Activated CD8-positive, alpha-beta memory T cell treated with anti-CD3 and anti-CD28 coated beads for 1 hour (primary cell): ENCODE measurements at regions not wholly inside any gene's neighbourhood (a gene's known extent, or its start where the extent isn't known, plus 50 kb on each side); places are given as distances from the start of the nearest gene placed in this dataset.

Experiments used
- DNase-seq, 2 donors: peaks; one replicate each; pipeline ENCODE4 v3.0.0-alpha.2; 2020; ENCODE audit warnings: low read depth in 1 of 2; ENCODE audit errors: extremely low read depth in 1 of 2

GRCh38 chr18:72100465-72101004 is 443.6 kb downstream of the CBLN2 start:
- no peak for DNase-seq

GRCh38 chr18:72091369-72091768 is 452.8 kb downstream of the CBLN2 start:
- no peak for DNase-seq

DNA sequence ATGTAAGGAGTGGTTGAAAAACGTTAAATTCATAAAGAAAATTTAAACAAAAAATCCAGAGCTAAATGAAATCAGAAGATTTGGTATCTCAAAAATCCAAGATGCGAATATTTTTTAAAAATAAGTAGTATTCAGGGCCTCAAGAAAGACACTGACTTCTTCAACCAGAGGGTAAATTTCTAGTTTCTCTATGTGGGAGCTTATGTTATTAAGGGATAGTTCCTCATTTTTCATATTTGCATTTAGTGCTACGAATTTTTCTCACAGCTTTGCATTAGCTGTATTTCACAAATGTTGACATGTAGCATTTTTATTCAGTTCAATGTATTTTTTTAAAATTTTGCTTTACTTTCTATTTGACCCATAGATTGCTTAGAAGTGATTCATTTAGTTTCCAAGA is 454.7 kb downstream of the CBLN2 start:
- DNase-seq: no peak

GRCh38 chr18:72086421-72086820 is 457.7 kb downstream of the CBLN2 start:
- no peak for DNase-seq

- DNase-seq: no peak
Measured at GRCh38 chr18:72075040-72075439, 469.1 kb downstream of the CBLN2 start.

GRCh38 chr18:72063001-72063400 is 481.1 kb downstream of the CBLN2 start:
- DNase-seq: no peak

DNA sequence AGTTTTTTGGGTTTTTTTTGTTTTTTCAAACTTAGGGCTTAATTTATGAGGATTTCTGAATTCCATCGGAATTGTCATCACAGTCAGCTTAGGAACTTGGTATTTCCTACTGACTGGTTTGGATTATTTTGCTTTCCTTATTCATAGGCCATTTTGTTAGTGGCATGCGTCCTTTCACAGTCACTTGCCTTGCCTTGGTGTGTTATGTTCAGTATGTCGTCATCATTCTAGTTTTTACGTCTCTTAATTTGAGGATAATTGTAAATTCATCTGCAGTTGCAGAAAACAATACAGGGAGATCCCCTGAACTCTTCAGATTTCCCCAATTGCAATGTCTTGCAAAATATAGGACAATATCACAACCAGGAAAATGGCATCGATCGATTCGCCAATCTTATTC is 485.3 kb downstream of the CBLN2 start:
- no peak for DNase-seq

GRCh38 chr18:72056171-72056570 is 488.0 kb downstream of the CBLN2 start:
- DNase-seq: no peak

GRCh38 chr18:72041313-72042032 is 502.7 kb downstream of the CBLN2 start:
- DNase-seq: no peak

- no peak for DNase-seq
Measured at GRCh38 chr18:72013427-72013850, 530.7 kb downstream of the CBLN2 start.

DNA sequence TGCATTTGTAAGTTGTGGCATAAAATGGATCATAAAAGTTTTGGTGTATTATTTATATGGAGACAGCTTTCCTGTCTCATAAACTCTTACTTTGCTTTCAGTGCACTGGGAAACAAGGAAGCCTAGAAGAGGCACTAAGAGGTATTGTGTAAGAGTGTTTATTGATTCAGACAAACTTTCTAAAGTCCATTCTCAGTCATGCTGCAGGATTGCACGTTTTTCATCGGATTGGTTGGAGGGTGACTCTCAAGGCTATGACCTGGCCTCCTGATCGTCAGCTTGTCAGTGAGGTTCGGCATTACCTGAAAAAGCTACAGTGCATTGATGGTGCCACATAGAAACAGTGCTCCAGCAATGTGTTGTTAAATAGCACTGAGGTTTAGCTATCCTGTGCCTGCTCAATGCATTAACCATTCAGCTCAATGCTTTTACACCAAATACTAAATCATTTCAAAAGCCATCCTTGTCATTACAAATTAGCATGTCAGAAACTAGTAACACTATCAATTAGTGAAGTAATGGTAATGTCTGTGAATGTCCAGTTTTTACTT is 545.5 kb downstream of the CBLN2 start:
- DNase-seq: no peak

GRCh38 chr18:71995904-71996465 is 548.2 kb downstream of the CBLN2 start:
- DNase-seq: no peak

DNA sequence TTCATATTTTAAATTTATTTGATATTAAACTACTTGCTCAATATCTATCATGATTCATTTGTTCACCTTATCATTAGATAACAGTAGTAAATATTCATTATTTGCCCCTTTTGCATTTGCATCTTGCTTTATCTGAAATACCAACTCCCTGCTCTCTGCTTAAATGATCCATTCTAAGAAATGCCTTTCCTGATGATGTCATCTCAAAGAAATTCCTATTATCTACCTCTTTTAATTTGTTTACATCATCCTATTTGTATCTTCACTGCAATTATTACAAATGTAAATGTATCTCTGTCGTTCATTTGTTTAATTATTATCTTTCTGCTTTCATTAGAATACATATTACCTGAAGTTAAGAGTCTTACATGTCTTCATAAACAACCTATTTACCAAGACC is 549.9 kb downstream of the CBLN2 start:
- DNase-seq: no peak

- DNase-seq: no peak
Measured at GRCh38 chr18:71989616-71990015, 554.5 kb downstream of the CBLN2 start.

- DNase-seq: no peak
Measured at GRCh38 chr18:71986351-71987050, 557.6 kb downstream of the CBLN2 start.

GRCh38 chr18:71976744-71977143 is 567.4 kb downstream of the CBLN2 start:
- DNase-seq: no peak

DNA sequence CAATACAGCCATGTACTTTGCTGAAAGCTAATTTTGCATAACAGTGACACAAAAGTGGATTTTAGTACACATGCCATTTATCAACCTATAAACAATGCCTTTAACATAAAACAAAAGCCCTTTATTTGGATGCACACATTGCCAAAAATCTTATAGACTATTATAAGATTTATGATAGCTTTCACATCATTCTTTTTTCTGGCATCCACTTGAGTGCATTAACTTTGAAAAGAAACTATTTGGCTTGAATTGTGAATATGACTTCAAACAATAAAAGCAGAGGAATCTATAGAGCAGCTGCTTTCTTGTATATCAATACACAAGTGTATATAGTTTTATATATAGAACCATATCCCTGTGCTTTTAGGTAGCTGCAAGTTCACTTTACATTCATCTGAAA is 577.4 kb downstream of the CBLN2 start:
- no peak for DNase-seq

GRCh38 chr18:71958605-71959004 is 585.5 kb downstream of the CBLN2 start:
- DNase-seq: no peak

- DNase-seq: no peak
Measured at GRCh38 chr18:71951001-71951400, 593.1 kb downstream of the CBLN2 start.

DNA sequence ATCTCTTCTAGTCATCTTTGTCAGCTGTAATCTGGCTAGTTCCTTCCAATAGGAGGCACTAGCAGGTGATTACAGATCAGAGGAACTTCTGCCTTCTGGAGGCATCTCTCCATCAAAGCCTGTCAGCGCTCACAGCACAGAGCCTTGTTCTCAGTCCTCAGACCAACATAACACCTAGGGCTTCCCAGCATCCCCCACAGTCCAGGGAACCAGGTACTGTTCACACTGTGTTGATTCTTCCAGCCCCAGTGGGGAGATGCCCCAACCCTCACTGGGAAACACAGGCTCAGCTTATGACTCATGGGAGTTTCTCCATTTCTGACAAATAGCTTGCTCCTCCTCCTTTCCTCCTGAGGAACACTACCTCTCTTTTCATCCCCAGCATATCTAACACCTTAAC is 601.7 kb downstream of the CBLN2 start:
- no peak for DNase-seq

DNA sequence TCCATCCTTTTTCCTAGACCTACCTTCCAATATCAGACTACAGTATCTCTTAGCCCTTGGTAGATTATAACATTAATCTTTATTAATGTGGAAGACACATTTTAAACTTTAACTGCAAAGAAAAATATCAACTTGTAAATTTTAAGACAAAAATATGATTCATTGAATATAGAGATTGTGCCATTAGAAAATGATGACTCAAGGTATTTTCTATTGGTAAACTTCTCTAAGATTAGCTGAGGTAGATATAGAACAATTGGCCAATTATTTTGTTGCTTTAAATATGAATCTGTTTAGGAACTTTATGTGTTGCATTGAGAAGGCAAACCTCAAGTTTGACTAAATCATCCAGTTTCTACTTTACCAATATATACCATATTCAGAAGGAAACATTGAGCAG is 604.7 kb downstream of the CBLN2 start:
- DNase-seq: no peak

- DNase-seq: no peak
Measured at GRCh38 chr18:71936744-71937143, 607.4 kb downstream of the CBLN2 start.
